Stimulated activated CD8-positive, alpha-beta memory T cell treated with anti-CD3 and anti-CD28 coated beads, Interleukin-4, amount 100 ng/mL, for 24 hours (primary cell): ENCODE measurements at regions not wholly inside any gene's neighbourhood (a gene's known extent, or its start where the extent isn't known, plus 50 kb on each side); places are given as distances from the start of the nearest gene placed in this dataset.

Source experiments
- DNase-seq: peaks from one replicate; pipeline ENCODE4 v3.0.0-alpha.2; 2020; ENCODE audit warnings: low read depth

DNA sequence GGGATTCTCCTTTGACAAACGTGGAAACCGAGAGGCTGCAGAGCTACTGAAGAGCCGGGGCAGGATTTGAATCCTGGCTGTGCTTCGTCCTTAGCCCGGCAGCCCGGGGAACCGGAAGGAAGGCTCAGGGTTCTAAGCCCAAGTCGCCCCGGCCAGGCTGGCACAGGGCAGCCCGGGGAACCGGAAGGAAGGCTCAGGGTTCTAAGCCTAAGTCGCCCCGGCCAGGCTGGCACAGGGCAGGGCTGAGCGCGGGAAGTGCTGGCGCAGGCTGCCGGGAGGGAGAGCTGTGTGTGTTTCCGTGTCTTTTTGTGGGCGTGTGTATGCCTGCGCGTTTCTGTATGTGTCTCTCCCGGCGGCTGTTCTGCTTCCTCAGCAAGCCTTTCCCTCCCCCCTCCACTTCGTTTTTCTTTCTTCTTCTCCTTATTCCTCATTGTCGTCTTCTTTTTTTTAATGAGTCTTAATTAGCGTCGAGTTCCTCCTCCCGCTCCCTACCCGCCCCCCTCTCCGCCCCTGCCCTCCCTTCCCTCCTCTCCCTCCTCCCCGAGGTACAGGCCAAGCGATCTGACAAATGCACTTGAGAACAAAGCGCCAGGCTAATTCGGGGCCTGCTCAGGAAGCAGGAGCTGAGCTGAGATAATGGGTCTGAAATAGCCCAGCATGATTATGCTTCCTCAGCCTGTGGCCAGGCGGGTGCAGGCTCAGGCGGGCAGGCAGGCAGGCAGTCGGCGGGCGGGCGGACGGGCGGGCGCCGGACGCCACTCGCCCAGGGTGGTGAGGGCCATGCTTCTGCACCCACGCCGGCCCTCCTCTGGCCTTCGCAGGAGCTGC is 65.9 kb downstream of the EFNB1 start:
- DNase-seq, result peak; percentile 9

GRCh38 chrX:68894142-68894512 is 65.3 kb downstream of the EFNB1 start:
- DNase-seq, result no peak

DNA sequence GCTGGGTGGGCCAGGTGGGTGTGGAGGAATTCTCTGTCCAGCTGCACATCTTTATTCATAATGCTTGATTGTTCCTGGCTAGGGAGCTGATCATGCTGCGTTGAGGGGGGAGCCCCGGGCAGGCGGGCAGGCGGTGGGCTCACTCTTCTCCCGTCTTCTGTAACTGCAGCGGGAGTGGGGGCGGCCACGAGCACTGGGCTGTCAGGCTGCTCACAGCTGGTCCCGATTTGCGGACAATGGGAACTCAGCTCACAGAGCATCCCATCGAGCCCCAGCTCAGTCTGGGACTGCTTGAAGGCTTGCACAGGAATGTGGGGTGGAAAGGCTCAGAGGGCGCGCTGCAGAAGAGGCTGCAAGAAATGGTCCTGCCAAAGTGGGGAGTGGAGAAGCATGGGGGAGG is 63.8 kb downstream of the EFNB1 start:
- DNase-seq, result no peak

GRCh38 chrX:68892134-68892533 is 63.3 kb downstream of the EFNB1 start:
- no peak for DNase-seq
